Mucosa of stomach (tissue), 1 donor: ENCODE measurements at regions not wholly inside any gene's neighbourhood (a gene's known extent, or its start where the extent isn't known, plus 50 kb on each side); places are given as distances from the start of the nearest gene placed in this dataset.

Experiments
- H3K27me3 ChIP-seq: one replicate; pipeline ENCODE4 v1.7.0; 2013; ENCODE audit warnings: mild to moderate bottlenecking, low read length; ENCODE audit not compliant: control insufficient read depth, insufficient read depth
- H3K36me3 ChIP-seq: one replicate; pipeline ENCODE4 v1.7.0; 2013; ENCODE audit warnings: low read length; ENCODE audit not compliant: control insufficient read depth, insufficient read depth
- H3K4me1 ChIP-seq: one replicate; pipeline ENCODE4 v1.7.0; 2013; ENCODE audit warnings: mild to moderate bottlenecking, low read length; ENCODE audit not compliant: control insufficient read depth, insufficient read depth
- H3K4me3 ChIP-seq: one replicate; pipeline ENCODE4 v1.7.0; 2013; ENCODE audit warnings: low read length
- H3K9ac ChIP-seq: one replicate; pipeline ENCODE4 v1.7.0; 2013; ENCODE audit warnings: mild to moderate bottlenecking, low read length, moderate library complexity
- H3K9me3 ChIP-seq: one replicate; pipeline ENCODE4 v1.7.0; 2013; ENCODE audit warnings: mild to moderate bottlenecking, low read length, moderate library complexity; ENCODE audit not compliant: control insufficient read depth
- donor health status: Pancreatic carcinoma.

GRCh38 chr1:221845650-221846371 is 103.9 kb upstream of the DUSP10 start:
- Histone ChIP-seq H3K4me1 (peaks cover 16% of the 10 kb centered on the region), H3K27me3 (no peaks in the 10 kb centered on the region), H3K36me3 (no peaks in the 10 kb centered on the region), H3K4me3 (no peak overlapping the region), H3K9ac (no peak overlapping the region), H3K9me3 (no peaks in the 10 kb centered on the region)

GRCh38 chr1:221841983-221842335 is 100.1 kb upstream of the DUSP10 start:
- Histone ChIP-seq H3K9me3 (no peaks in the 10 kb centered on the region), H3K9ac (no peak overlapping the region)

GRCh38 chr1:221841251-221841982 is 99.5 kb upstream of the DUSP10 start:
- Histone ChIP-seq H3K9me3 (no peaks in the 10 kb centered on the region), H3K36me3 (no peaks in the 10 kb centered on the region), H3K4me3 (no peak overlapping the region), H3K9ac (no peak overlapping the region), H3K4me1 (peaks cover 33% of the 10 kb centered on the region), H3K27me3 (no peaks in the 10 kb centered on the region)

More at GRCh38 chr1:221841983-221842335, 100.1 kb upstream of the DUSP10 start:
- H3K4me1 ChIP-seq: peaks cover 34% of the 10 kb centered on the region
- no peaks in the 10 kb centered on the region for H3K36me3 ChIP-seq
- H3K4me3 ChIP-seq: no peak overlapping the region
- H3K27me3 ChIP-seq: no peaks in the 10 kb centered on the region

- H3K36me3 ChIP-seq: no peaks in the 10 kb centered on the region
- peaks cover 25% of the 10 kb centered on the region for H3K4me1 ChIP-seq
- H3K4me3 ChIP-seq: no peak overlapping the region
Measured at GRCh38 chr1:221840511-221841243, 98.8 kb upstream of the DUSP10 start.

GRCh38 chr1:221839782-221840395 is 98.0 kb upstream of the DUSP10 start:
- no peak overlapping the region for H3K4me3 ChIP-seq
- H3K36me3 ChIP-seq: no peaks in the 10 kb centered on the region
- no peaks in the 10 kb centered on the region for H3K9me3 ChIP-seq
- no peak overlapping the region for H3K9ac ChIP-seq
- no peaks in the 10 kb centered on the region for H3K27me3 ChIP-seq
- H3K4me1 ChIP-seq: peaks cover 21% of the 10 kb centered on the region

More at GRCh38 chr1:221840511-221841243, 98.8 kb upstream of the DUSP10 start:
- Histone ChIP-seq H3K27me3 (no peaks in the 10 kb centered on the region), H3K9me3 (no peaks in the 10 kb centered on the region), H3K9ac (no peak overlapping the region)

- H3K4me1 ChIP-seq: peaks cover 21% of the 10 kb centered on the region
- H3K36me3 ChIP-seq: no peaks in the 10 kb centered on the region
- no peak overlapping the region for H3K4me3 ChIP-seq
- no peaks in the 10 kb centered on the region for H3K27me3 ChIP-seq
- no peaks in the 10 kb centered on the region for H3K9me3 ChIP-seq
- H3K9ac ChIP-seq: no peak overlapping the region
Measured at GRCh38 chr1:221839321-221839720, 97.4 kb upstream of the DUSP10 start.

- Histone ChIP-seq H3K4me3 (no peak overlapping the region), H3K27me3 (no peaks in the 10 kb centered on the region), H3K4me1 (peaks cover 21% of the 10 kb centered on the region), H3K9me3 (no peaks in the 10 kb centered on the region), H3K9ac (no peak overlapping the region), H3K36me3 (no peaks in the 10 kb centered on the region)
Measured at GRCh38 chr1:221837896-221838295, 96.0 kb upstream of the DUSP10 start.

GRCh38 chr1:221834698-221835513 is 93.0 kb upstream of the DUSP10 start:
- H3K36me3 ChIP-seq: no peaks in the 10 kb centered on the region
- no peak overlapping the region for H3K9ac ChIP-seq
- peaks cover 8% of the 10 kb centered on the region for H3K4me1 ChIP-seq
- no peaks in the 10 kb centered on the region for H3K9me3 ChIP-seq
- no peaks in the 10 kb centered on the region for H3K27me3 ChIP-seq
- no peak overlapping the region for H3K4me3 ChIP-seq

- Histone ChIP-seq H3K9me3 (no peaks in the 10 kb centered on the region), H3K9ac (no peak overlapping the region), H3K4me3 (no peak overlapping the region), H3K36me3 (no peaks in the 10 kb centered on the region), H3K27me3 (no peaks in the 10 kb centered on the region), H3K4me1 (no peaks in the 10 kb centered on the region)
Measured at GRCh38 chr1:221832617-221833016, 90.7 kb upstream of the DUSP10 start.

GRCh38 chr1:221832151-221832550 is 90.3 kb upstream of the DUSP10 start:
- Histone ChIP-seq H3K27me3 (no peaks in the 10 kb centered on the region), H3K4me1 (no peaks in the 10 kb centered on the region), H3K4me3 (no peak overlapping the region), H3K36me3 (no peaks in the 10 kb centered on the region), H3K9ac (no peak overlapping the region), H3K9me3 (no peaks in the 10 kb centered on the region)

- Histone ChIP-seq H3K9ac (no peak overlapping the region), H3K9me3 (no peaks in the 10 kb centered on the region), H3K27me3 (no peaks in the 10 kb centered on the region), H3K4me1 (no peaks in the 10 kb centered on the region), H3K4me3 (no peak overlapping the region), H3K36me3 (no peaks in the 10 kb centered on the region)
Measured at GRCh38 chr1:221829327-221830015, 87.6 kb upstream of the DUSP10 start.
